ENCODE measurements at regions not wholly inside any gene's neighbourhood (a gene's known extent, or its start where the extent isn't known, plus 50 kb on each side); places are given as distances from the start of the nearest gene placed in this dataset.

DNA sequence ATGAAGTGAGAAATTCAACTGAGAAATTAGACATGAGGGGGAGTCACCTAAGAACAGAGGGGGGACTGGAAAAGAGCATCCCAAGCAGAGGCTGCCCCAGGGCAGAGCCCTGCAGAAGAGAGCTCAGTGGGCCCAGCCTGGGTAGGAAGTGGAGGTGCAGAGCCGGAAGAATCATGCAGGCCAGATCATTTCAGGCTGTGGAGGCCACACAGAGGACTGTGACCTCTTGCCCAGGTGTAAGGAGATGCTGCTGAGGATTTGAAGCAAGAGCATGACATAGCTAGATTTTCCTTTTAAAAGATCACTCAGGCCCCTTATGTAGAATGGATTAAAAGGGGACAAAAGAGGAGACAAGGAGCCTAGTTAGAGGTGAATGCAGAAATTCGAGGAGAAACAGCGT is 63.9 kb upstream of the SPATA13 start:
- ATAC-seq (no peak), DNase-seq (no peak)
- intact Hi-C loops (cut with micrococcal nuclease): loop anchor here (1.0 to 5.0 kb wide), 2 partner anchors 43 to 66 kb away; partner anchors contain the start of gene SPATA13
- Mint-ChIP-seq H3K27ac (peak overlapping the region; percentile 56), H3K27me3 (peaks cover 8% of the 10 kb centered on the region), H3K36me3 (ENCODE audit: low read depth) (no peaks in the 10 kb centered on the region), H3K9me3 (no peaks in the 10 kb centered on the region), H3K4me3 (peak overlapping the region; percentile 3), H3K4me1 (ENCODE audit: low read depth) (peaks cover 18% of the 10 kb centered on the region)
- ChIA-PET CTCF (interaction anchor here (0.8 to 1.4 kb wide), 5 partner anchors 43 to 132 kb away, joined by 3 to 12 read pairs (median 4); no protein-coding TSS in a partner anchor), POLR2A (interaction anchor here (0.8 to 3.1 kb wide), 11 partner anchors 10 to 173 kb away, joined by 3 to 13 read pairs (median 4); partner anchors contain the start of gene SPATA13)
- TF ChIP-seq, protein P1, sequence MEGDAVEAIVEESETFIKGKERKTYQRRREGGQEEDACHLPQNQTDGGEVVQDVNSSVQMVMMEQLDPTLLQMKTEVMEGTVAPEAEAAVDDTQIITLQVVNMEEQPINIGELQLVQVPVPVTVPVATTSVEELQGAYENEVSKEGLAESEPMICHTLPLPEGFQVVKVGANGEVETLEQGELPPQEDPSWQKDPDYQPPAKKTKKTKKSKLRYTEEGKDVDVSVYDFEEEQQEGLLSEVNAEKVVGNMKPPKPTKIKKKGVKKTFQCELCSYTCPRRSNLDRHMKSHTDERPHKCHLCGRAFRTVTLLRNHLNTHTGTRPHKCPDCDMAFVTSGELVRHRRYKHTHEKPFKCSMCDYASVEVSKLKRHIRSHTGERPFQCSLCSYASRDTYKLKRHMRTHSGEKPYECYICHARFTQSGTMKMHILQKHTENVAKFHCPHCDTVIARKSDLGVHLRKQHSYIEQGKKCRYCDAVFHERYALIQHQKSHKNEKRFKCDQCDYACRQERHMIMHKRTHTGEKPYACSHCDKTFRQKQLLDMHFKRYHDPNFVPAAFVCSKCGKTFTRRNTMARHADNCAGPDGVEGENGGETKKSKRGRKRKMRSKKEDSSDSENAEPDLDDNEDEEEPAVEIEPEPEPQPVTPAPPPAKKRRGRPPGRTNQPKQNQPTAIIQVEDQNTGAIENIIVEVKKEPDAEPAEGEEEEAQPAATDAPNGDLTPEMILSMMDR (IDR thresholded peaks at IDR 0.05): no peak

DNA sequence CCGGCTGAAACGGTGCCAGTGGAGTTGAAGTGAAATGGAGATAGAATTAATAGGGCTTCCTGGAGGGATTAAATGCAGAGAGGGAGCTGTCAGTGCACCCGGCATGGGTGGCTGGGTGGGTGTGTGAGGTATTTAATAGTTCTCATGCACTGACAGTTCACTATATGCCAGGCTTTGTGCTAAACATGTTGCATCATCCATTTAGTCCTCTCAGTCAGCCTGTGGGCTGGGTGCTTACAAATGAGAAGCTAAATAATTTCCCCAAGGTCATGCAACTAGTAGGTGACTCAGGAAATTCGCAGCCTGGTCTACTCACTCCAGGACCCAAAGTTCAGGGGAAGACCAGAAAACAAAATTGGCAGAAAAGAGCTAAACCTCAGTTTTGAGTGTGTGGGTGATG is 63.5 kb upstream of the SPATA13 start:
- DNase-seq: peak; percentile 83
- H3K27me3 Mint-ChIP-seq: peaks cover 8% of the 10 kb centered on the region
- ATAC-seq: peak; percentile 93
- no peaks in the 10 kb centered on the region for H3K9me3 Mint-ChIP-seq
- ChIA-PET POLR2A (interaction anchor here (0.8 to 3.1 kb wide), 12 partner anchors 10 to 172 kb away, joined by 3 to 13 read pairs (median 4); partner anchors contain the start of gene SPATA13), CTCF (interaction anchor here (0.7 to 1.4 kb wide), 10 partner anchors 25 to 137 kb away, joined by 3 to 12 read pairs (median 4); no protein-coding TSS in a partner anchor)
- TF ChIP-seq, protein P1 (IDR thresholded peaks at IDR 0.05): no peak
- H3K27ac Mint-ChIP-seq: peak overlapping the region; percentile 56
- peaks cover 18% of the 10 kb centered on the region for H3K4me1 Mint-ChIP-seq (ENCODE audit: low read depth)
- intact Hi-C loops (cut with micrococcal nuclease): loop anchor here (1.0 to 5.0 kb wide), 2 partner anchors 44 to 65 kb away; partner anchors contain the start of gene SPATA13
- no peaks in the 10 kb centered on the region for H3K36me3 Mint-ChIP-seq (ENCODE audit: low read depth)
- peak overlapping the region; percentile 3 for H3K4me3 Mint-ChIP-seq

DNA sequence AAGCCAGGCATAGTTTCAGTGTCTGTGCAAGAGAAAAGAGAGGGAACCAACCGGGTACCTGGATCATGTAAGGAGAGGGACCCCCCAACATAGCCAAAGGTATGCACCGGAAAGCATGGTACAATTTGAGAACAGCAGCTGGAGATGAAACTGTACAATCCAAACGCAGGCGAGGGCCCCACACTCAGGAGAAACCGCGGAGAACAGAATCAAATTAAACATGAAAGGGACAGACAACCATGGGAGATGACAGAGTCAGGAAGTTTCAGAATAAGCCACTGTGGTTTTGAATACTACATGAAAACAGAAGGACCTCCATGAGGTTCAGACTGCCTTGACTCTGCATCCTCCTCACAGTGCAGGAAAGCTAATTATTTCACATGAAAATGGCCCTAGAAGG is 62.9 kb upstream of the SPATA13 start:
- Mint-ChIP-seq H3K36me3 (ENCODE audit: low read depth) (no peaks in the 10 kb centered on the region), H3K27ac (peak overlapping the region; percentile 56), H3K4me3 (peak overlapping the region; percentile 3), H3K4me1 (ENCODE audit: low read depth) (peaks cover 18% of the 10 kb centered on the region), H3K27me3 (peaks cover 8% of the 10 kb centered on the region), H3K9me3 (no peaks in the 10 kb centered on the region)
- TF ChIP-seq, protein P1 (IDR thresholded peaks at IDR 0.05): no peak
- DNase-seq (peak; percentile 56), ATAC-seq (peak; percentile 61)
- intact Hi-C loops (cut with micrococcal nuclease): loop anchor here (1.0 to 5.0 kb wide), 2 partner anchors 44 to 65 kb away; partner anchors contain the start of gene SPATA13
- ChIA-PET POLR2A (interaction anchor here (0.5 to 3.1 kb wide), 12 partner anchors 9 to 172 kb away, joined by 3 to 13 read pairs (median 4); partner anchors contain the start of gene SPATA13), CTCF (interaction anchor here (0.7 to 1.4 kb wide), 9 partner anchors 24 to 138 kb away, joined by 3 to 12 read pairs (median 3); no protein-coding TSS in a partner anchor)

DNA sequence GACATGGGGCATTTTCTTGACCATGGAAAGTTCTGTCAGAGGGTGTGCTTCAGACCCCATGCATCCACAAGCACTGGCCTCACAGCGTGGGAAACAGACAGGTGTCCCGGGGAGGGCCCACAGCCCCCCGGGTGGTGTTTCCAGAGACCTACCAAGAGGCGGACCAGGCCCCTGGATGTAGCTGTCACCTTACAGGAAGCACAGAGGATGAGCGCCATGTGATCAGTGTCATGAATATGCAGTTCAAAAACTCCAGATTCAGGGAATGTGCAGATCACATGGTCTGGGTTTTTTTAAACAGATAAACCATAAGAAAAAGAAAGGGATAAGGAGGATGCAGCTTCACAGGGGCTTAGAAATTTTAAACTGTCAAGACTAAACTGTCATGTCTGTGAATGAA is 61.0 kb upstream of the SPATA13 start:
- peaks cover 8% of the 10 kb centered on the region for H3K27me3 Mint-ChIP-seq
- no peak for ATAC-seq
- CTCF ChIA-PET: no interaction called here
- intact Hi-C loops (cut with micrococcal nuclease): loop anchor here (5.0 kb wide), 1 partner anchor 63 kb away; the partner anchor contains the start of gene SPATA13
- TF ChIP-seq, protein P1 (IDR thresholded peaks at IDR 0.05): no peak
- no peaks in the 10 kb centered on the region for H3K9me3 Mint-ChIP-seq
- POLR2A ChIA-PET: interaction anchor here (1.2 kb wide), 1 partner anchor 69 kb away, joined by 4 read pairs; no protein-coding TSS in a partner anchor
- no peaks in the 10 kb centered on the region for H3K36me3 Mint-ChIP-seq (ENCODE audit: low read depth)
- DNase-seq: no peak
- H3K27ac Mint-ChIP-seq: no peak overlapping the region
- no peak overlapping the region for H3K4me3 Mint-ChIP-seq
- peaks cover 18% of the 10 kb centered on the region for H3K4me1 Mint-ChIP-seq (ENCODE audit: low read depth)

DNA sequence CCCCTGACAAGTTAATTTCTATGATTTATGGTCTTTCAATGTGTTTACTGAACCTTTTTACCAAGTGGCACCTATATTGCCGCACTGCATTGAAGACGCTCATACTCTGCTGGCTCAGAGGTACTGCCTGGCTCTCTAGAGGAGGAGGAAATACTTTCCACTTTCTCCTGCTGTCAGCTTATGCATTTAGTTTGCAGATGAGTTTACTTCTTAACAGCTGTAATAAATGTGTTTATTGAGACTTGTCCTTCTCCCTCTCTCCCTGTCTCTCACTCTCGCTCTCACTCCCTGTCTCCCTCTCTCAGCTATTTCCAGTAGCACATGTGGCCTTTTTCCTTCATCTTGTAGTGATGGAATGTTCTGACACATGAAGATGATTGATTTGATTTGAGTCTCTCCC is 60.3 kb upstream of the SPATA13 start:
- POLR2A ChIA-PET: interaction anchor here (1.2 kb wide), 1 partner anchor 68 kb away, joined by 4 read pairs; no protein-coding TSS in a partner anchor
- ATAC-seq (no peak), DNase-seq (no peak)
- CTCF ChIA-PET: no interaction called here
- no peaks in the 10 kb centered on the region for H3K36me3 Mint-ChIP-seq (ENCODE audit: low read depth)
- H3K27me3 Mint-ChIP-seq: peaks cover 11% of the 10 kb centered on the region
- peaks cover 18% of the 10 kb centered on the region for H3K4me1 Mint-ChIP-seq (ENCODE audit: low read depth)
- no peak overlapping the region for H3K27ac Mint-ChIP-seq
- intact Hi-C loops (cut with micrococcal nuclease): no loop called here
- no peaks in the 10 kb centered on the region for H3K9me3 Mint-ChIP-seq
- TF ChIP-seq, protein P1 (IDR thresholded peaks at IDR 0.05): no peak
- H3K4me3 Mint-ChIP-seq: no peak overlapping the region
